ENCODE measurements at regions not wholly inside any gene's neighbourhood (a gene's known extent, or its start where the extent isn't known, plus 50 kb on each side); places are given as distances from the start of the nearest gene placed in this dataset.
A peak's percentile ranks its signal among the peaks of the same experiment; 100 is the strongest.
"Not testable (repeated sequence)": the region's sequence is repeated elsewhere in the genome, so short reads cannot be mapped to it uniquely, and the experiment has no call there.

DNA sequence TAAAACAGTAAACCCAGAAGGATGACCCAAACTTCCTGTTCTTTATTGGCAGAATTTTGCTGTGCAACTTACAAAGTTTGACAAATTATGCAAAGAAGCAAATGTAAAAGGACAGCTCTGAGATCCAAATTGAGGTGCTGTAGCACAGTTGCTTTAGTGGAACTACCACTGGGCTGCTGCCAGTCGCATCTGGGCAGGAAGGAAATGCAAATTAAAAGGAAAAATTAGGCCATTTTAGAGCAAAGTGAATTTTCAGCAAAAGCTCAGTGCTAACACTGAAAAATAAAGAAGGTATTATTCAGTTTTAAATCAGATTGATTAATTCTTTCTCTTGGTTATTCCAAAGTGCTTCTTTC lies 104.5 kb downstream of the ZMAT3 start:
- DNase-seq, result no peak

DNA sequence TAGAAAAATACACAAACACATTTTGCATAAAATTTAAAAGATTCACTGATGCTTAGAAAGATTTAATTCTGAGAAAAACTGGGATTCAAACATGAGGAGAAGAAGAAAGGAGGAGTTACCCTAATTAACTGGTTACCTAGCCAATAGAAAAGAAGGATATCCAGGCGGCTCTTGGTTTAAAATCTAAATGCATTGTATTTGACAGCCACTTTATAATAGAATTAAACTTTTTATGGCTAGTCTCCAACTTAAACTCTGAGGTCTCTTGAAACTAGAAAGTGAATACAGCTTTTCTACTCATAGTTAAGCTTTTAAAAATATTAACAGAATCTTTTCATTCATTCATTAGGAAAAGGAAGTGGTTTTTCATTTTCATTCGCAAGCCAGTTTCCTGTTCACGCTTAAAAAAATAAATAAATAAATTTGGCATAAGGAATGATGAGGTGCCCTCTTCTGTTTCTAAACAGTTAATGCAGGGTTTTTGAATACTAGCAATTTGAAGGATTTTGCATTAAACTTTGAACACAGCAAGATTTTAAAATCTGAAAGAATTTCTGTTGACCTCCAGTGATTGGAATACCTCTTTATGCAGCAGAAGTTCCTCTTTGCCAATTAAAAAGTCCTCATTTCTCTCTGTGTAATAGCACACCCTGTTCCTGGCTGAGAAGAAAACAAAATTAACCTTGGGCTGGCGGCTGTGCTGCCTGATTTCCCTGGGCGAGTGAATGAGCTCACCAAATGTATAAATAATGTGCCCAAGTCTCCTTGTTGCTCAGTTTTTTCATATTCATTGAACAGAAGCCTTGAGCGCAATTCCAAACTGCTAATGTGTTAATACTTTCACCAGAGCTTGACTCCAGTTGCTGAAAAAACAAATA lies 105.1 kb downstream of the ZMAT3 start:
- DNase-seq, result peak; percentile 52

DNA sequence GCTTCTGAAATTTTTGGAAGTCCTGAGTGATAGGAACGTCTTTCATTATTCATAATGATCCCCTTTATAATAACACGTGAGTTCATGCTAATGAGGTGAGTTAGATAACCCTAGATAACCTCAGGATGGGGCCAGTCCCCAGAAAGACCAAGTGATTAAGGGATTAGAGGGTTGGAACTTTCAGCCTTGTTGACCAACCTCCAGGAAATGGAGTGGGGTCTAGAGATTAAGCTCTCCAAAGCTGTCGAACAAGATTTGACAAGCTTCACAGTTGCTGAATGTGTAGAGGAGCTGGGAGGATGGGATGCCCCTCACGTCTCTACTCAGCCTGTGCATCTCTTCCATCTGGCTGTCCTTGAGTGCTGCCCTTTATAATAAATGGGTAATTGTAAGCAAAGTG lies 107.1 kb downstream of the ZMAT3 start:
- DNase-seq, result no peak

DNA sequence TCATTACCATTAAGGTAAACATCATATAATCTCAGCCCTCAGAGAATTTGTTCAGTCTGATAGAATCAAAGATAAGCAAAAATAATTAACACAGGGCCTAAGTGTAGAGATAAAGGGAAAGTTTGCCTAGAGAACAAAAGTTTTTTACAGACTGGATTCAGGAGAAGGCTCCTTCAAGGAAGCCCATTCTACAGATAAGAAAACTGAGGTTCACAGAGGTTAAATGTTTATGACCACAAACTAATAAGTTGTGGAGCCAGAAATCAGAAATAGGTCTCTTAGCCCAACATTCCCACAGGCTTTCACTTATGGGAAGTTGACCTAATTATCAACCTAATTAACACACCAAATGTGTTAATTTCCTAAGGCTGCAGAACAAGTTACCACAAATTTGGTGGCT lies 110.7 kb downstream of the ZMAT3 start:
- DNase-seq, result no peak

DNA sequence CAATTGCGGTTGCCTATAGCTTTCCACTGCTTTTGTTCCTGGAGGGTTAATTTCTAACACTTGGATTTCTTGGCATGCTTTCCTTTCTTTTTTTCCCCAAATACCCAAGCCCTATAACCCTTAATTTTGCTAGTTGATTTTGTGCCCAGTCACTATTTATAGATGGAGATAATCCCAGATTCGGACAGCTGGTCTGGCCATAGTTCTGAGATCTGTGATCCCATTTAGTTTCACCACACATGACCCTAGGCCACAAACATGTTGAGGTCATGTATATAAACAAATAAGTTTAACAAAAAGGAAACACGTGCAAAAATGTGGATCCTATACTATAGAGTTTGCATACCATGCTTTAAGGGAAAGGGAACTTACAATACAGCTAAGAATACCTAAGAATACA lies 111.4 kb downstream of the ZMAT3 start:
- DNase-seq, result no peak

DNA sequence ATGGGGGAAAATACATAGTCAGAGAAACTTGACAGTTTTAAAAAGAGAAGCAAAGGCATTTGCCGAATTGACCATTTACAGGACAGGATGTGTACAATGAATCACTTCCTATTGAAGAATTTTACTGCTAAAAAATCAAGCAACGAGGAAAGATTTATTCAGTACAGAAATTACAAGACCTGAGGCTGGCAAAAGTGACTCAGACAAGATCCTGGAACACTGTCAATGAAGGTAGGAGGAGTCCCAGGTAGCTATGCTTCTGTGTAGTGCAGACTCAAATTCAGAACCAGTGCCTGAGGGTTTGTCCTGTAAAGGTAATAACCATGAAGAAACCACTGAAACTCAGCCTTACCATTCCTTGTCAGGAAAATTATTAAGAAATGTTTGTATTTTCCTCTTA lies 120.9 kb downstream of the ZMAT3 start:
- DNase-seq, result no peak

DNA sequence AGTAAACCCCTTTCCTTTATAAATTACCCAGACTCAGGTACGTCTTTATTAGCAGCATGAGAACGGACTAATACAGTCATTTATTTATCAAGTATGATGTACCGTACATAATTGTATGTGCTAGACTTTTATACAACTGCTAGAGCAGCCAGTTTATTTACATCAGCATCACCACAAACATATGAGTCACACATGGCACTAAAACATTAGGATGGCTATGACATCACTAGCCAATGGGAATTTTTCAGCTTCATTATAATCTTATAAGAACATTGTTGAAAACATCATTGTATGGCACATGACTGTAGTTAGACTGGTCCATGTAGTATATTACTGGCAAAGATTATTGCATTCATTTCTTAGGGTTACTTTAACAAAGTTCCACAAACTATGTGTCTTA lies 121.7 kb downstream of the ZMAT3 start:
- no peak for DNase-seq

DNA sequence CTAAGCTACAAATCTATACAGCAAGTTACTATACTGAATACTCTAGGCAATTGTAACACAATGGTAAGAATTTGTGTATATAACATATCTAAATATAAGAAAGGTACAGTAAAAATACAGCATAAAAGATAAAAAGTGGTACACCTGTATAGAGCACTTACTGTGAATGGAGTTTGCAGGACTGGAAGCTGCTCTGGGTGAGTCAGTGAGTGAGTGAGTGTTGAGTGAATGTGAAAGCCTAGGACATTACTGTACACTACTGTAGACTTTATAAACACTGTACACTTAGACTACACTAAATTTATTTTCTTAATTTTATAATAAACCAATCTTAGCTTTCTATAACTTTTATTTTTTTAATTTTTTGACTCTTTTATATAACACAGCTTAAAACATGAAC lies 123.1 kb downstream of the ZMAT3 start:
- no peak for DNase-seq

DNA sequence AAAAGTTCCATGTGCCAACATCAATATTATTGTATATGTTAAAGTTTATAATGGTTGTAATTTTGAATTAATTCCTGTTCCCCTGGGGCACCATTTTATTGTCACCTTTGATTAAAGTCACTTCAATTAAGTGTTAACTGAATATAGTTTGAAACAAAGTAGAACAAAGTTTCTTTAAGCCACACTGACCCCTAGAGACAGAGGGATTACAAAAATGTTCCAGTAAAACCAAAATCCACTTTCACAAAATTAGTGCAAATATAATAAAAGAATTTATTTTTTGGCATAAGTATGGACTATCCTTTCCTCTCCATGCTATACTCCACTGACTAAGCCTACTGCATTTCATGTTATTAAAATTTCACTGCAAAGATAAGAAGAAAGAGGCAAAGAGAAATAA lies 123.9 kb downstream of the ZMAT3 start:
- no peak for DNase-seq

DNA sequence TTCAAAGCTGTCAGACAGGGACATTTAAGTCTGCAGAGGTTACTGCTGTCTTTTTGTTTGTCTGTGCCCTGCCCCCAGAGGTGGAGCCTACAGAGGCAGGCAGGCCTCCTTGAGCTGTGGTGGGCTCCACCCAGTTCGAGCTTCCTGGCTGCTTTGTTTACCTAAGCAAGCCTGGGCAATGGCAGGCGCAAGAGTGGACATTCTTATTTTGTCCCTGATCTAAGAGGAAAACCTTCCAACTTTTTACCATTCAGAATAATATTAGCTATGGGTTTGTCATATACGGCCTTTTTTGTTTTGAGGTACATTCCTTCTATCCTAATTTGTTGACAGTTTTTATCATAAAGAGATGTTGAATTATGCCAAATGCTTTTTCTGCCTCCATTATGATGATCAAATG lies 129.3 kb downstream of the ZMAT3 start:
- not testable (repeated sequence) for DNase-seq

DNA sequence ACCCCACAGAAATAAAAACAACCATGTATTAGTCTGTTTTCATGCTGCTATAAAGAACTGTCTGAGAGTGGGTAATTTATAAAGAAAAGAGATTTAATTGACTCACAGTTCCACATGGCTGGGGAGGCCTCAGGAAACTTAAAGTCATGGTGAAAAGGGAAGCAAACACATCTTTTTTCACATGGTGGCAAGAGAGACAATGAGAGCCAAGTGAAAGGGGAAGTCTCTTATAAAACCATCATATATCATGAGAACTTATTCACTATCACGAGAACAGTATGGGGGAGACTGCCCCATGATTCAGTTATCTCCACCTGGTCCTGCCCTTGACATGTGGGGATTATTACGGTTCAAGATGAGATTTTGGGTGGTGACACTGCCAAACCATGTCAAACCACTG lies 141.5 kb downstream of the ZMAT3 start:
- DNase-seq, result no peak

DNA sequence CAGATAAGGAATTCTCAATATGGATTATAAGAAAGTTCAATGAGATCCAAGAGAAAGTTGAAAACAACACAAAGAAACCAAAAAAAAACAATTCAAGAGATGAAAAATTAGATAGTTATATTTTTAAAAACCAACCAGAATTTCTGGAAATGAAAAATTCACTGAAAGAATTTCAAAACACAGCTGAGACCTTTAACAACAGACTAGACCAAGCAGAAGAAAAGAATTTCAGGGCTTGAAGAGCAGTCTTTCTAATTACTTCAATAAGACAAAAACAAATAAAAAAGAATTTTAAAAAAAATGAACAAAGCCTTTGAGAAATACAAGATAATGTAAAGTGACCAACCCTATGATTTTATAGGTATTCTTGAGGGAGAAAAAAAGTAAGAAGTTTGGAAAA lies 155.4 kb downstream of the ZMAT3 start:
- DNase-seq, result no peak

DNA sequence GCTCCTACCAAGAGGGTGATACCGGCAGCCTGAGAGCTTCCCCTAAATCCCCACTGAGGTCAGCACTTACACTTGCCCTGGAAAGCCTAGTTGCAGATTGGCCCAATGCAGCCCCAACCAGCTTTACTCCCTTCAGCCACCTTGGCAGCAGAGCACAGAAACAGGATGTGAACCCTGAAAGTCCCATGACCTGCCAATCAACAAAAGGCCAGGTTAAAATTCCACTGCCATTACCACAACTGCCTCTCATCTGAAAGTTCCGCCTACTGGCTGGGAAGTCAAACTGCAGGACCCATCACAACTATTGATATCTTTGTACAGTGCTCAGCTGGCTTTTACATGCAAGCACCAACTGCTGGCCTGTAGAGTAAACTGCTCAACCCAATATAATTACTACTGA lies 156.2 kb downstream of the ZMAT3 start:
- DNase-seq, result no peak

DNA sequence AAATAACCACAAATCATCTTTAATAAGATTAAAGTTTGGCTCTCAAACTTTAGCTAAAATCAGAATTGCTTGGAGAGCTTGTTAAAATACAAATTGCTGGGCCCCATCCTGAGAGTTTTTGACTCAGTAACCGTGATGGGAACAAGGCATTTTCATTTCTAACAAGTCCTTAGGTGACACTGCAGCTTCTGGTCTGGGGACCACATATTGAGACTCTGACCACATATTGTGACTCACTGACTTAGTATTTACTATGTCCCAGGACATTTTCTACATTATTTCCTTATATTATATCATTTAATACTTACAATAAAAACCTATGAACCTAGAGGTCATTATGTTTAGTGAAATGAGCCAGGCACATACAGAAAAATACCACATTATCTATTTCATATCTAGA lies 164.5 kb downstream of the ZMAT3 start:
- DNase-seq, result no peak

DNA sequence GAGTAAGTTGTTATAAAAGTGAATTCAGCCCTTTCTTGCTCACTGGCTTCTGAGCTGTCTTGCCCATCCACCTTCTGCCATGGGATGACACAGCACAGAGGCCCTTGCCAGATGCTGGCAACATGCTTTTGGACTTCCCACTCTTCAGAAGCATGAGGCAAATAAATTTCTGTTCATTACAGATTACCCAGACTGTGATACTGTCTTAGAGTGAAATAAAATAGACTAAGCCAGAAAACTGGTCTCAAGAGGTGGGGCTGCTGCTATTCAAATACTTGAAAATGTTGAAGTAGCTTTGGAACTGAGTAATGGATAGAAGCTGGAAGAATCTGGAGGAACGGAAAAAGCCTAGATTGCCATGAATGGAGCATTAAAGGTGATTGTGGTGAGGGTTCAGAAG lies 170.4 kb downstream of the ZMAT3 start:
- no peak for DNase-seq

DNA sequence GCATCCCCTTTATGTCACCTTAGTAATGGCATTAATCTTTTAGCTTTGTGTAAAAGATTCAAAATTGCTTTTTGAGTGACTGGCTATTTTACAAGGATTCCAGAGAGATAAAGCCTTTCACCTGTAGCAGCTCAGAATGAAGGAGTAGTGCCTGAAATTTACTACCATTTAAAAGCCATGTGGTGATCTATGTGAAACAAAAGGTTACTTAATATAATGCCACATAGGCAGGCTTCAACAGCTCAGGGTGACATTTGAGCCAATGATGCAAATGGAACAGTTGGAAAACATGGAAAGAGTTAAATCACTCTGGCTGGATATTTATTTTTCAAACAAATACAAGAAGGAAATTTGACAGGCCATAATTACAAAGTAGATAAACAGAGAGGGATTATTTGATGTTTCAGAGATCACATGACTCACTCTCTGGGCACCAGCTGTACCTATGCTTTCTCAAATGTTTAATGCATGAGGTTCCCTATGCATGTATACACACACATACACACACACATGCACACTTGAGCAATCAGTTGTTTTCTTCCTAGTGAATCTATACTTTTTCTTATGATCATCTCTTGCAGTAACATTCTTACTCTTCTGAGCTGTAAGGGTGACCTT lies 171.5 kb downstream of the ZMAT3 start:
- DNase-seq, result peak; percentile 80

DNA sequence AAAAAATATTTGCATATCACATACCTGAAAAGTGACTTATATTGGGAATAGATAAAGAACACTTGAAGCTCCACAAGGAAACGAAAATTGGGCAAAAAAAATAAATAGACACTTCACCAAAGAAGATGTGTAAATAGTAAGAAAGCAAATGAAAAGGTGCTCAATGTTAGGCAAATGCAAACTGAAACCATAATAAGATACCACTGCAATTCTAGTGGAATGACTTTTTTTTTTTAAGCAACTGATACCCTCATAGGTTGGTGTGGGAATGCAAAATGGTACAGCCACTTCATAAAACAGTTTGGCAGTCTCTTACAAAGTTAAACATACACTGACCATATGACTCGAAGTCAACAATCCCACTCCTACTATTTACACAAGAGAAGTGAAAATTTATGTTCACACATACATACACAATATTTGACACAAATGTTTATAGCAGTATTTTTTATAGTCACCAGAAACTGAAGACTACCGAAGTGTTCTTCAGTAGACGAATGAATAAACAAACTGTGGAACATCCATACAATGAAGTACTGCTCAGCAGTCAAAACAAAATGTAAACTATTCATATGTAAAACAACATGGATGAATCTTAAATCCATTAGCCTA lies 176.3 kb downstream of the ZMAT3 start:
- DNase-seq, result no peak

Data from NCI-H2107 (cell line).